ENCODE measurements at regions not wholly inside any gene's neighbourhood (a gene's known extent, or its start where the extent isn't known, plus 50 kb on each side); places are given as distances from the start of the nearest gene placed in this dataset.

GRCh38 chr10:4622384-4622783 lies 203.6 kb upstream of the AKR1E2 start:
- ChIA-PET CTCF (no interaction called here), POLR2A (no interaction called here)
- in situ Hi-C loops (cut with HindIII; ENCODE audit: low pct_unique_long_range_greater_than_20kb, low sequenced_read_pairs) = no loop called here

GRCh38 chr10:4617589-4617988 lies 208.4 kb upstream of the AKR1E2 start:
- DNase-seq (ENCODE audit: low read depth, low spot score) (no peak), ATAC-seq (no peak)
- Histone ChIP-seq H3K9me3 (ENCODE audit: control insufficient read depth, insufficient read depth, low read depth, low read length) (peaks cover 3% of the 10 kb centered on the region; the same call in 1 of the 2 replicates), H3K36me3 (ENCODE audit: control insufficient read depth, insufficient read depth, low read length) (no peaks in the 10 kb centered on the region), H3K27ac (ENCODE audit: low read length) (no peak overlapping the region), H3K4me1 (ENCODE audit: control insufficient read depth, insufficient read depth, low read length) (no peaks in the 10 kb centered on the region), H3K27me3 (ENCODE audit: control insufficient read depth, insufficient read depth, low read length) (no peaks in the 10 kb centered on the region), H3K4me3 (ENCODE audit: low read depth in 2 of 2, low read length in 2 of 2) (no peak overlapping the region)
- in situ Hi-C loops (cut with HindIII; ENCODE audit: low pct_unique_long_range_greater_than_20kb, low sequenced_read_pairs) = no loop called here
- no TSS peak for BruUV-seq (replicated peaks)
- ChIA-PET POLR2A (no interaction called here), CTCF (no interaction called here)
- intact Hi-C loops (cut with micrococcal nuclease; ENCODE audit: unreplicated experiment) = no loop called here
- TF ChIP-seq POLR2AphosphoS5 (IDR thresholded peaks at IDR 0.05; ENCODE audit: low read depth, low read length) (no peak), CTCF (IDR thresholded peaks at IDR 0.05) (no peak), REST (IDR thresholded peaks at IDR 0.05; ENCODE audit: insufficient read depth in 1 of 2, low read depth in 2 of 2, low read length in 1 of 2) (no peak), TCF7L2 (IDR thresholded peaks at IDR 0.05; ENCODE audit: low read depth, low read length) (no peak), SIN3A (IDR thresholded peaks at IDR 0.05; ENCODE audit: borderline replicate concordance, insufficient read depth, low read depth, low read length) (no peak)

More at GRCh38 chr10:4622384-4622783, 203.6 kb upstream of the AKR1E2 start:
- Histone ChIP-seq H3K4me1 (ENCODE audit: control insufficient read depth, insufficient read depth, low read length) (no peaks in the 10 kb centered on the region), H3K9me3 (ENCODE audit: control insufficient read depth, insufficient read depth, low read depth, low read length) (peaks cover 2% of the 10 kb centered on the region; the same call in 1 of the 2 replicates), H3K27me3 (ENCODE audit: control insufficient read depth, insufficient read depth, low read length) (no peaks in the 10 kb centered on the region), H3K4me3 (ENCODE audit: low read depth in 2 of 2, low read length in 2 of 2) (no peak overlapping the region), H3K27ac (ENCODE audit: low read length) (no peak overlapping the region), H3K36me3 (ENCODE audit: control insufficient read depth, insufficient read depth, low read length) (no peaks in the 10 kb centered on the region)
- intact Hi-C loops (cut with micrococcal nuclease; ENCODE audit: unreplicated experiment) = no loop called here
- no peak for ATAC-seq
- DNase-seq (ENCODE audit: low read depth, low spot score) = no peak
- no TSS peak for BruUV-seq (replicated peaks)
- TF ChIP-seq POLR2AphosphoS5 (IDR thresholded peaks at IDR 0.05; ENCODE audit: low read depth, low read length) = no peak
- TF ChIP-seq TCF7L2 (IDR thresholded peaks at IDR 0.05; ENCODE audit: low read depth, low read length) = no peak
- no peak for TF ChIP-seq SIN3A (IDR thresholded peaks at IDR 0.05; ENCODE audit: borderline replicate concordance, insufficient read depth, low read depth, low read length)
- TF ChIP-seq CTCF (IDR thresholded peaks at IDR 0.05) = no peak

Data from Panc1 (cell line).